GM12892 (cell line): ENCODE measurements at regions not wholly inside any gene's neighbourhood (a gene's known extent, or its start where the extent isn't known, plus 50 kb on each side); places are given as distances from the start of the nearest gene placed in this dataset.

Experiments
- POLR2A ChIP-seq: IDR thresholded peaks from 2 replicates; pipeline ENCODE4 v1.6.1; 2011; ENCODE audit warnings: low read depth, low read length, control low read depth
- POLR2AphosphoS5 ChIP-seq: IDR thresholded peaks from 2 replicates; pipeline ENCODE4 v1.6.1; 2011; ENCODE audit warnings: low read depth, low read length, control low read depth

DNA sequence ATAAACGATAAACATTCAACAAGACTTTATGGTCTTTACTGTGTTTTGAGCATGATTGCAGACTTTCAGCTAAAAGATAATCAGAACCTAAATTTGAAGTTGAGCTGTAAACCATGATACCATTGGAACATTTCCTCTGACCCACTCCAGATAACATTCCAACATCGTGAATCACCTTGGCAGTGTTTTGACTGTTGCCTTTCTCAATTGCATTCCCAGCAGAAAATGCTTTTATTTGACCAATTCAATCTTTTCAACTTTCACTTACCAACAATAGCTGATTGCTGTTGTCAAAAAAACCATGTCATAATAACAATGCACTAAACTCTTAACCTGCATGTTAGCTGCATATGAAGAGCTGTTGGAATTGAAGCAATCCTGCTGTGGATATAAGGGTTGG is 165.5 kb downstream of the MDFIC start:
- no peak for TF ChIP-seq POLR2AphosphoS5
- no peak for TF ChIP-seq POLR2A
